Fibroblast of the aortic adventitia (primary cell): ENCODE measurements at regions not wholly inside any gene's neighbourhood (a gene's known extent, or its start where the extent isn't known, plus 50 kb on each side); places are given as distances from the start of the nearest gene placed in this dataset.

Experiments used
- DNase-seq: peaks from one replicate; pipeline ENCODE4 v3.0.0-alpha.2; 2010; ENCODE audit warnings: low read depth
- H3K4me3 ChIP-seq: 2 replicates; pipeline ENCODE4 v1.5.1; 2011; ENCODE audit warnings: low read depth, mild to moderate bottlenecking, control low read depth, low read length, moderate library complexity
- TF ChIP-seq, protein P1 (sequence below): IDR thresholded peaks from 2 replicates; pipeline ENCODE4 v1.5.1; 2011; ENCODE audit warnings: mild to moderate bottlenecking, low read length, control low read depth, inconsistent platforms; ENCODE audit not compliant: insufficient read depth

- TF ChIP-seq, protein P1, sequence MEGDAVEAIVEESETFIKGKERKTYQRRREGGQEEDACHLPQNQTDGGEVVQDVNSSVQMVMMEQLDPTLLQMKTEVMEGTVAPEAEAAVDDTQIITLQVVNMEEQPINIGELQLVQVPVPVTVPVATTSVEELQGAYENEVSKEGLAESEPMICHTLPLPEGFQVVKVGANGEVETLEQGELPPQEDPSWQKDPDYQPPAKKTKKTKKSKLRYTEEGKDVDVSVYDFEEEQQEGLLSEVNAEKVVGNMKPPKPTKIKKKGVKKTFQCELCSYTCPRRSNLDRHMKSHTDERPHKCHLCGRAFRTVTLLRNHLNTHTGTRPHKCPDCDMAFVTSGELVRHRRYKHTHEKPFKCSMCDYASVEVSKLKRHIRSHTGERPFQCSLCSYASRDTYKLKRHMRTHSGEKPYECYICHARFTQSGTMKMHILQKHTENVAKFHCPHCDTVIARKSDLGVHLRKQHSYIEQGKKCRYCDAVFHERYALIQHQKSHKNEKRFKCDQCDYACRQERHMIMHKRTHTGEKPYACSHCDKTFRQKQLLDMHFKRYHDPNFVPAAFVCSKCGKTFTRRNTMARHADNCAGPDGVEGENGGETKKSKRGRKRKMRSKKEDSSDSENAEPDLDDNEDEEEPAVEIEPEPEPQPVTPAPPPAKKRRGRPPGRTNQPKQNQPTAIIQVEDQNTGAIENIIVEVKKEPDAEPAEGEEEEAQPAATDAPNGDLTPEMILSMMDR = no peak
These were observed 99.1 kb downstream of the ZNF608 start for GRCh38 chr5:124647352-124647751.

GRCh38 chr5:124645396-124645795 is 101.0 kb downstream of the ZNF608 start:
- no peak for DNase-seq
- TF ChIP-seq, protein P1 = no peak
- no peak overlapping the region for H3K4me3 ChIP-seq

More at GRCh38 chr5:124647352-124647751, 99.1 kb downstream of the ZNF608 start:
- no peak for DNase-seq
- H3K4me3 ChIP-seq = no peak overlapping the region

DNA sequence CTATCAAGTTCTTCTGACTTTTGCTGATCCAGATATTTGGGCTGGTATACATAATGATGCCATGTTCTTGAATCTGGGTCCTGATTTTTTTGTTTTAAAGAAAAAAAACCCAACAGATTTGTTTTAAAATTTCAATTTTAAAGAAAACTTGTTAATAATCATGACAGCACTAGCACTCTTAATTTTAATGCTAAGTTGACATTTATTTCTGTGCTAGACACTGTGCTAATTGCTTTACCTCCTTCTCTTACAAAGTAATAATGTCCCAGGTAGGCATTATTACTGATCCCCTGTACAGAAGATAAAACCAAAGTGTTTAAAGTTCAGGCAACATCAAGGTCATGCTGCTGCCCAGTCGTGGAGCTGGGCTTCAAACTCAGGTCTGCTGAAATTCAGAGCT is 101.9 kb downstream of the ZNF608 start:
- TF ChIP-seq, protein P1 = no peak
- no peak overlapping the region for H3K4me3 ChIP-seq

GRCh38 chr5:124644138-124644537 is 102.3 kb downstream of the ZNF608 start:
- DNase-seq = no peak
- TF ChIP-seq, protein P1 = no peak
- no peak overlapping the region for H3K4me3 ChIP-seq

More for the DNA sequence above, 101.9 kb downstream of the ZNF608 start:
- no peak for DNase-seq

DNA sequence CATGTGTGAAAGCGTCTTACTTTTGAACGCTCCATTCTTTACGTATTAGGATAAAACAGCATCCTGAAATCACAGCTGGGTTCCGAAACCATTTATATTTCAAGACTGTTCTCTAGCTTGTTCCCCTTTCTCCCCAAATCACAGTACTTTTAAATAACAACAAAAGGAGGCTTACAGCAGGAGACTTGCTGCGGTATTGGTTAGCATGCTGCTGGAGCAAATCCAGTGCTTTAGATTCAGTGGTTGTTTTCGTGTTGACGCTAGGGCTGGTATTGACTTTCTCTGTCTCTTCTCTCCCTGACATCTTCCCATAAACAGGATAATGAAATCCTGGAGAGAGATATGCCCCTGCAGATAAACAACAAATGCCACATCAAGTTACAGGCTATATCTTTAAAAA is 103.1 kb downstream of the ZNF608 start:
- no peak for DNase-seq
- no peak overlapping the region for H3K4me3 ChIP-seq
- TF ChIP-seq, protein P1 = no peak

- H3K4me3 ChIP-seq = no peak overlapping the region
- no peak for DNase-seq
- TF ChIP-seq, protein P1 = no peak
These were observed 104.3 kb downstream of the ZNF608 start for GRCh38 chr5:124642151-124642550.

DNA sequence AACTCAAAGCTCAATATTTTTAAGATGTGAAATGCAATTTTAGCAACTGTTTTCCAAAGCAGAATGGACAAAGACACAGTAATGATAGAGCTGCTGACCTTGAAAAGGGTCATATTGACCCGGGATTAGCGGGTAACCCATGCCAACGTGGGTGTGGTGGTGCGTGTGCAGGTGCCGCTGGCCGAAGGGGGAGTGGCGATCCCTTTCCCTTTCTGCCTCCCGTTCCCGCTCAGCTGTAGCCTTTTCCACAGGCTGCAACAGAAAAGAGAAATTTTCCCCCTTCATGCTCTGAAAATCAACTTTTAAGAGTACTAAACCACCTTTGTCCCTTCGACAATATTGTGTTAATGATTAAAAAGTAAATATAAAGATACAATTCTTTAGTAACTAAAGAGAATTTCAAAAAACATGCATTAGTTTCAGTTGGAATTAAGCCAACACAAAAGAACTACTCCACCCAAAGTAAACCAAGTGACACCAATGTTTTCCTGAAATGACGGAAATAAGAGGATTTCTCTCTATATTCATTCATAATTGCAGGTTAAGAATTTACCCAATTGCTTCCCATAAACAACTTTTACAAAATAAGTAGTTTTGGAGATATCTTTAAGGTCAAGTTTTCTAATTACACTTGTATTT is 105.2 kb downstream of the ZNF608 start:
- no peak for DNase-seq
- H3K4me3 ChIP-seq = no peak overlapping the region
- TF ChIP-seq, protein P1 = no peak
